CD8-positive, alpha-beta memory T cell (primary cell): ENCODE measurements at regions not wholly inside any gene's neighbourhood (a gene's known extent, or its start where the extent isn't known, plus 50 kb on each side); places are given as distances from the start of the nearest gene placed in this dataset.

ENCODE experiments used
- CTCF ChIA-PET: fragments of 350-600 bp; sonication (Branson Sonifier 250); formaldehyde crosslinking; loops from one replicate; lab custom pipeline; 2021; ENCODE audit warnings: antibody characterized with exemption; lab: Charles Lee
- POLR2A ChIA-PET: fragments of 350-600 bp; sonication (Branson Sonifier 250); formaldehyde crosslinking; loops from one replicate; lab custom pipeline; 2021; ENCODE audit warnings: antibody characterized with exemption; lab: Charles Lee
- DNase-seq, 5 donors: peaks; one replicate each; pipeline versions ENCODE4 v3.0.0 to v3.0.0-alpha.2; 2020 to 2022; ENCODE audit warnings: mixed read lengths in 1 of 5
- H3K27ac ChIP-seq: one replicate; pipeline ENCODE4 v1.7.0; 2013; ENCODE audit warnings: low read depth, mild to moderate bottlenecking, low read length, moderate library complexity
- H3K27me3 ChIP-seq: 2 replicates; pipeline ENCODE4 v1.7.0; 2013; ENCODE audit warnings: low read length, mild to moderate bottlenecking; ENCODE audit not compliant: insufficient read depth, poor library complexity, severe bottlenecking
- H3K36me3 ChIP-seq: 2 replicates; pipeline ENCODE4 v1.7.0; 2013; ENCODE audit warnings: mild to moderate bottlenecking, low read length, moderate library complexity; ENCODE audit not compliant: insufficient read depth
- H3K4me1 ChIP-seq: 2 replicates; pipeline ENCODE4 v1.7.0; 2013; ENCODE audit warnings: mild to moderate bottlenecking, low read length, moderate library complexity; ENCODE audit not compliant: insufficient read depth
- H3K4me3 ChIP-seq: 2 replicates; pipeline ENCODE4 v1.7.0; 2013; ENCODE audit warnings: mild to moderate bottlenecking, low read length
- H3K9me3 ChIP-seq: 2 replicates; pipeline ENCODE4 v1.7.0; 2013; ENCODE audit warnings: mild to moderate bottlenecking, low read length
- H3K27ac Mint-ChIP-seq, 8 donors: one replicate each; pipeline ENCODE4 v1.8.0; 2020 to 2021; ENCODE audit warnings: mixed read lengths in 8 of 8, mild to moderate bottlenecking in 6 of 8, inconsistent platforms in 3 of 8, moderate library complexity in 3 of 8
- H3K27me3 Mint-ChIP-seq, 2 donors: one replicate each; pipeline ENCODE4 v1.8.0; 2020 to 2021; ENCODE audit warnings: mixed read lengths in 2 of 2, mild to moderate bottlenecking in 1 of 2, moderate library complexity in 1 of 2
- H3K36me3 Mint-ChIP-seq, 3 donors: one replicate each; pipeline ENCODE4 v1.8.0; 2020 to 2021; ENCODE audit warnings: mixed read lengths in 3 of 3, inconsistent platforms in 1 of 3, mild to moderate bottlenecking in 1 of 3
- H3K4me1 Mint-ChIP-seq, 3 donors: one replicate each; pipeline ENCODE4 v1.8.0; 2020 to 2021; ENCODE audit warnings: mixed read lengths in 3 of 3, inconsistent platforms in 1 of 3, mild to moderate bottlenecking in 1 of 3
- H3K4me3 Mint-ChIP-seq, 7 donors: one replicate each; pipeline ENCODE4 v1.8.0; 2020 to 2021; ENCODE audit warnings: mixed read lengths in 7 of 7, mild to moderate bottlenecking in 6 of 7, moderate library complexity in 4 of 7, inconsistent platforms in 2 of 7
- H3K9me3 Mint-ChIP-seq, 5 donors: one replicate each; pipeline ENCODE4 v1.8.0; 2020 to 2022; ENCODE audit warnings: mixed read lengths in 5 of 5, mild to moderate bottlenecking in 3 of 5, moderate library complexity in 2 of 5, inconsistent platforms in 1 of 5

DNA sequence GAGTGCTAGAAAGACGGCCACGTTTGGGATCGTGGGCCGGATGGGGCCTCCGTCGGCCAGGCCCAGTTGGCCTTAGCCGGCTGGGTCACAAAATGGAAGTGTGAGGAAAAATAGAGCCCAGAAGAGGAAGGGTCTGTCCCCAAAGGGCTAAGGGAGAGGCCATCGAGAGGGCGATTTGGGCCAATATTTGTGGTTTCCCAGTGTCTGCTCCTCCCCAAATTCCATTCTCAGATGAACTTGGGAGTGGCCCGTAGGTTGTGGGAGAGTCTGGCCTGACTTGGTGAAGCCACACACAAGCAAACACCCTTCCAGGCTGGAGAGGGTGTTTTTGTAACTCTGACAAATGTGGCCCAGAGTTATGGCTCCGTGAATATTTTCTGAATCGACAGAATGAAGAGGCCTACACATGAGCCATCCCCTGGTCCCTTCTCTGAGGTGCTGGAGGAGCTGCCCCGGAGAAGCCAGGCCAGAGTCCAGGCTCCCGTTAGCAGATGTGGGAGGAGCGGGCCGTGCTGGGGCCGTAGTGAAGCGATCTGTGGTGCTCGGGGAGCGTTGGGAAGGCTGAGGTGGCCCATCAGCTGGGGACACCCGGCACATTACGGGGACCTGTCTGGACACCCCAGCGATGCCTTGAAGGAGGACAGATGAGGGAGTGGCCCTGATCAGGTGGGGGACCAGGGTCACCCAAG lies 73.5 kb upstream of the PPARA start:
- no peak overlapping the region for H3K4me3 Mint-ChIP-seq
- H3K36me3 ChIP-seq: no peaks in the 10 kb centered on the region
- no peaks in the 10 kb centered on the region for H3K27me3 ChIP-seq
- H3K4me3 ChIP-seq: no peak overlapping the region
- no peak overlapping the region for H3K27ac ChIP-seq
- peaks cover 0 to 7% of the 10 kb centered on the region in 2 donors for H3K27me3 Mint-ChIP-seq
- peaks cover 18% of the 10 kb centered on the region for H3K4me1 ChIP-seq
- no peaks in the 10 kb centered on the region for H3K9me3 Mint-ChIP-seq
- H3K36me3 Mint-ChIP-seq: peaks cover 0 to 5% (median 0%) of the 10 kb centered on the region in 3 donors
- H3K27ac Mint-ChIP-seq: peak overlapping the region in 1 of 8 donors; percentile 58
- POLR2A ChIA-PET: no interaction called here
- H3K4me1 Mint-ChIP-seq: peaks cover 11 to 43% (median 24%) of the 10 kb centered on the region in 3 donors
- peak in 1 of 5 donors; percentile 30 for DNase-seq
- H3K9me3 ChIP-seq: no peaks in the 10 kb centered on the region
- CTCF ChIA-PET: interaction anchor here (1.5 to 1.9 kb wide), 2 partner anchors 40 to 71 kb away, joined by 4 to 6 read pairs; no protein-coding TSS in a partner anchor

DNA sequence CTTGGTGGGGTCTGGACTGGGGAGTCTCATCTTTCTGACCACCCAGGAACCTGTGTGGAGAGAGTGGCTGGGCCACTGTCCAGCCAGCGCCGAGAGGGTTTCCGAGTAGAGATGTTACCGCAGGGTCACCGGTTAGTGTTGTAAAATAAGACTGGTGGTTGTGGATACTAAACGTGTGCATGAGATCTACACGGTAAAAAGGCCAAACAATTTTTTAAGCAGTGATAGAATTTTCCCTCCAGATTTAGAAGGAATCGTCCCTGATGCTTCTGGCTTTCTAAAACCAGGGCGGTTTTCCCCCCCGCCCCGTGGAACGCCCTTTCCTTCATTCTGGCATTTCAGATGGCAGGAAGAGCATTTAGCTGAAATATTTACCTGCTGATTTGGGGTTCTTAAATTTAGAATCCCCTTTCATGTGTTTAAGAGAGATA lies 72.6 kb upstream of the PPARA start:
- ChIA-PET CTCF (interaction anchor here (1.0 to 1.9 kb wide), 3 partner anchors 41 to 83 kb away, joined by 3 to 6 read pairs (median 4); no protein-coding TSS in a partner anchor), POLR2A (no interaction called here)
- no peak overlapping the region for H3K27ac ChIP-seq
- H3K36me3 Mint-ChIP-seq: peaks cover 0 to 4% (median 0%) of the 10 kb centered on the region in 3 donors
- H3K4me1 ChIP-seq: peaks cover 18% of the 10 kb centered on the region
- H3K27me3 Mint-ChIP-seq: peaks cover 0 to 4% of the 10 kb centered on the region in 2 donors
- no peak overlapping the region for H3K4me3 ChIP-seq
- H3K27ac Mint-ChIP-seq: peak overlapping the region in 1 of 8 donors; percentile 17
- H3K9me3 ChIP-seq: no peaks in the 10 kb centered on the region
- no peak for DNase-seq
- H3K9me3 Mint-ChIP-seq: no peaks in the 10 kb centered on the region
- no peaks in the 10 kb centered on the region for H3K27me3 ChIP-seq
- H3K36me3 ChIP-seq: no peaks in the 10 kb centered on the region
- no peak overlapping the region for H3K4me3 Mint-ChIP-seq
- peaks cover 9 to 41% (median 22%) of the 10 kb centered on the region in 3 donors for H3K4me1 Mint-ChIP-seq

DNA sequence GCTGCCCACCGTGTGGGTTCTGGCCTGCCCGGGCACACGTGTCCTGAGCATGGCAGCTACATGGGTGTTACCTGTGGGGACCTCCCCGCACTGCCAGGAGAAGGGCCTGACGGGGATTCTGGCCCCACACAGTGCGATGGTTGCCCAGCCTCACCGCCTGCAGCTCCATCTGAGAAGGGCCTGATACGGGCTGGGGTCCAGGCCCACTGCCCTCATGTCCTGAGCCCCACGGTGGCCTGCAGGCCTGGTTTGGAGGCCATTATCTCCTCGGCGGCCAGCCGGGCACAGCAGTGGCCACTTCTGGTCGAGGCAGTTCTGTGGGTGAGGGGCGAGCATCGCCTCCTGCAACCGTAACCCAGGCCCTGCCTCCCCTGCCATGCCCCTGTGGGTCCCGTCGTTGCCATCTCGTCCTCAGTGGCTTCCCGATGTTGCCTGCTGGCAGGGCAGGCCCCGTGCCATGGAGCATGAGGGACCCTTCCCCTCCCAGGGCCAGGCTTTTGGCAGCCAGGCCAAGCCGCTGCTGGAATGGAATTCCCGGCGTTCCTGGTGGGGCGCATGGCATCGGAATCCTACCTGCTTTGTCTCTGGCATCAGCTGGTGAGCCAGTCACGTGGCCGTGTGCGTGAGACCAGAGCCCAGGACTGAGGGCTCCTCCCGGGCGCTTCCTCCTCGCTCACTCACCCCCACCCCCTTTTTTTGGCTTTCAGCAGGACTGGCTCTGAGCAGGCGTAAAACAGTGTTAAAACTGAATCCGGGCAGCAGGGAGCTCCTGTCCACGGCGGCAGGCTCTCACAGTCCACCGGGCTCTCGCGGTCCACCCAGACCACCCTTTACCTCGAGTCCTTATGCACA lies 71.9 kb upstream of the PPARA start:
- Histone ChIP-seq H3K36me3 (no peaks in the 10 kb centered on the region), H3K4me3 (no peak overlapping the region), H3K27ac (no peak overlapping the region), H3K27me3 (no peaks in the 10 kb centered on the region), H3K4me1 (peaks cover 11% of the 10 kb centered on the region), H3K9me3 (no peaks in the 10 kb centered on the region)
- Mint-ChIP-seq H3K9me3 (no peaks in the 10 kb centered on the region), H3K27me3 (peaks cover 0 to 3% of the 10 kb centered on the region in 2 donors), H3K4me3 (no peak overlapping the region), H3K4me1 (peaks cover 4 to 38% (median 18%) of the 10 kb centered on the region in 3 donors), H3K27ac (no peak overlapping the region), H3K36me3 (peaks cover 0 to 4% (median 0%) of the 10 kb centered on the region in 3 donors)
- POLR2A ChIA-PET: no interaction called here
- peak in 1 of 5 donors; percentile 43 for DNase-seq
- CTCF ChIA-PET: interaction anchor here (1.0 to 1.9 kb wide), 3 partner anchors 42 to 84 kb away, joined by 3 to 6 read pairs (median 4); no protein-coding TSS in a partner anchor

DNA sequence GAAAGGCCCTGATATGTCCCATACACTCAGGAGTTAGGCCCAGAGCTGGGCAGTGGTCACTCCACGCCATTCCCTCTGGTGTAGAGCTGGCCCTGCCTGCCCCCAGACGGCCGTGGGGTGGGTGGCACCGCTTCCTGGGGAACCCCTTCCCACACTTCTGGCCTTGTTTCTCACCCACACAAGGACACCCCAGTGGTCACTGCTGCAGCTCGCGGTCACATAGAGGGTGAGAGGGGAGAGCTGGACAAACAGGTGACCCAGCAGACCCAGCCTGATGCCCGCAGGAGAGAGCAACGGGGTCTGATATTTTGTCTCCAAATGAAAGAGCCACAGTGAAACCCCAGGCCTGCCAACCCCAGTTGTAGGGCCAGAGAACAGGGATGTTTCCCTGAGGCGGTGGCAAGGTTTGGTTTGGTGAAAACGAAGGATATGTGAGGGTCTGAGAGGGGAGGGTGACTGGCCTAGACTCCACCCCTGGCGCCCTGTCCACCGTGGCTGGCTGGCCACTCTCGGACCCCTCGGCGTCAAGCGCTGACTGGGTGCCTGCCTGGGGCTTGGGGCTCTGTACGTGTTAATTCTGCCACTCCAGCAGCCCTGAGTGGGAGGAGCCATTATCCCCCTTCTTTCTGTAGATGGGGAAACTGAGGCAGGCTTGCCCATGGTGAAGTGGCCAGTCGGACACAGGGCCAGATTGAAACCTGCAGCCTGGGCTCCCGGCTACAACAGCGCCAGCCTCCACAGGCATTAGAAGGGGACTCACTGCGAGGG lies 71.0 kb upstream of the PPARA start:
- Histone ChIP-seq H3K27ac (no peak overlapping the region), H3K36me3 (no peaks in the 10 kb centered on the region), H3K4me3 (no peak overlapping the region), H3K4me1 (peaks cover 10% of the 10 kb centered on the region), H3K9me3 (no peaks in the 10 kb centered on the region), H3K27me3 (no peaks in the 10 kb centered on the region)
- Mint-ChIP-seq H3K27ac (no peak overlapping the region), H3K4me1 (peaks cover 4 to 33% (median 16%) of the 10 kb centered on the region in 3 donors), H3K36me3 (peaks cover 0 to 4% (median 0%) of the 10 kb centered on the region in 3 donors), H3K27me3 (no peaks in the 10 kb centered on the region), H3K9me3 (no peaks in the 10 kb centered on the region), H3K4me3 (no peak overlapping the region)
- ChIA-PET POLR2A (no interaction called here), CTCF (no interaction called here)
- peak in 1 of 5 donors; percentile 39 for DNase-seq

DNA sequence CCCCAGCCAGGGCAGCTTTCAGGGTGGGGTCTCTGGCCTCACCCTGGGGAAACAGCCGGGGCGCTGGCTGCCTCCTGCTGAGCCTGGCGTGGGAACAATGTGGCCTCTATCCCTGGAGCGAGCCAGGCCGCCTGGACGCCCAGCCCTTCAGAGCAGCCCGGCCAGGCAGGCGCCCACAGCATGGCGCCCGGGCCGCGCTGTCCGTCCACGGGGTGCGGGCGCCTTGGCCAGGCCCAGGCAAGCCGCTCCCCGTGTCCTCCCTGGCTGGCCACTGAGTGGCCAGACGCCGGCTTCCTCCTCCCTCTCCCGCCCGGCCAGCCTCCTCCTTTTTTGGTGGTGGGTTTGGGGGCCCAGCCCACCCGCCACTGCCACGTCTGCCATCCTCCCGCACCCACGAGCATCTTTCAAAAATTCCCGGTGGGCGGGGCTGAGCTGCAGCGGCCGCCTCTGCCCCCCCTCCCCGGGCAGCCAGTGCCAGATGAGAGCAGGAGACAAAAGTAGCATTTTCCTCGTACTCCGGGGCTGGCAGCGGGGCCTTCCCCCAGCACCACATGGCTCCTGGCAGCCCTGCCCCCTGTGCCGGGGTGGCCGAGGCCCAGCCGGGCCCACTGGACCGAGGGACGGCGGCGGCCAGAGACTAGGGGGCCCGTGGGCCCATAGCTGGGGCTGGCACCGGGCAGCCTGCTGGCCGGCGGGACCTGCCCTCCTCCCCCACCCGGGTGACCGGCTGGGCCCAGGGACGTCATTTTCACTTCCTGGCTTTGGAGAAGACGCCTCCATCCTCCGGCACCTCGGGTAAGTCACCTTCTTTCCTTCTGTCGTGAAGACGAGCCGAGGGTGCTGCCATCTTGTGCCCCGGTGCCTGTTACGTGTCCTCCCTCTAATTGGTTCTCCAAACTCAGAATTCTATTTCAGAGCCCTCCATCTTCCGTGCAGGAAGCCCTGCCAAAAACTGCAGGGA lies 70.2 kb upstream of the PPARA start:
- Histone ChIP-seq H3K36me3 (no peaks in the 10 kb centered on the region), H3K9me3 (no peaks in the 10 kb centered on the region), H3K4me3 (no peak overlapping the region), H3K27ac (no peak overlapping the region), H3K4me1 (peaks cover 3% of the 10 kb centered on the region), H3K27me3 (no peaks in the 10 kb centered on the region)
- ChIA-PET CTCF (no interaction called here), POLR2A (no interaction called here)
- H3K4me1 Mint-ChIP-seq: peaks cover 2 to 24% (median 12%) of the 10 kb centered on the region in 3 donors
- peak overlapping the region in 1 of 8 donors; percentile 67 for H3K27ac Mint-ChIP-seq
- no peaks in the 10 kb centered on the region for H3K27me3 Mint-ChIP-seq
- no peak overlapping the region for H3K4me3 Mint-ChIP-seq
- peaks cover 0 to 4% (median 0%) of the 10 kb centered on the region in 3 donors for H3K36me3 Mint-ChIP-seq
- H3K9me3 Mint-ChIP-seq: no peaks in the 10 kb centered on the region
- peak in 1 of 5 donors; percentile 41 for DNase-seq

DNA sequence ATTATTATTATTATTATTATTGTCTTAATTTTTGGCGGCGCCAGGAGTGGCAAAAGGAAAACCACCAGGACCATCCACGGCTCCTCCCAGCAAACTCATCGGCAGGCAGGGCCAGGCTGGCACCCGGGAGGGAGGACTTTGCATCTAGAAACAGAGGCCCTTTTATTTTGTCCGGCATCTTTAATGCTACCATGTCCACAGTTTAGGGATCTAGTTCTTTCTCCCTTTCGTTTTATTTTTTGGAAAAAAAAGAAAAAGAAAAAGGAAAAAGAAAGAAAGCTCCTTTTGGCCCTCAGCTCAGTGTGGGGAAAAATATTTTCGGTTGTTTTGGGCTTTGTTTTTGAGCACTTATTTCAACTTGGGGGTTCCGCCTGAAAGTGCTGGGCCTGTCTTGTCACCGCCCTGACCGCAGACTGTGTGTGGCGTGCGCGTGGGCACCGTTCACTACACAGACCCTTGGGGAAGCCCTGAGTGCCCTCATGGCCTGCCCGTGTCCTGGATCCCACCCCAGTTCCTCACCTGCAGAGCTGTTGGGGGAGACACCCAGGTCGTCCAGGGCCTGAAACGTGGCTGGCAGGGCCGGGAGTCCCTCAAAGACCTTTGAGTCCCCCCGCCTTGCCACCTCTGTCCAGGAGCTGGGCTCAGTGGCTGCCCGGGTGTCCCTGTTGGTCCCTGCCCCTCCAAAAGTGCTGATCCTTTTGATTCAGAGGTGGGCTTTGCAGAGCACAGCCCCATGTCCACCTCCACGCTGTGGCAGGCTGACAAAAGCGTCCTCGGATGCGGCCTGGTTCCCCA lies 69.1 kb upstream of the PPARA start:
- Histone ChIP-seq H3K4me3 (no peak overlapping the region), H3K27ac (no peak overlapping the region), H3K4me1 (no peaks in the 10 kb centered on the region), H3K27me3 (no peaks in the 10 kb centered on the region), H3K36me3 (no peaks in the 10 kb centered on the region), H3K9me3 (no peaks in the 10 kb centered on the region)
- CTCF ChIA-PET: no interaction called here
- peak in 1 of 5 donors; percentile 37 for DNase-seq
- Mint-ChIP-seq H3K4me1 (peaks cover 0 to 18% (median 8%) of the 10 kb centered on the region in 3 donors), H3K9me3 (no peaks in the 10 kb centered on the region), H3K36me3 (peaks cover 0 to 1% (median 0%) of the 10 kb centered on the region in 3 donors), H3K27me3 (no peaks in the 10 kb centered on the region), H3K27ac (no peak overlapping the region), H3K4me3 (no peak overlapping the region)
- POLR2A ChIA-PET: no interaction called here
